Kidney (tissue), 13 donors: ENCODE measurements at regions not wholly inside any gene's neighbourhood (a gene's known extent, or its start where the extent isn't known, plus 50 kb on each side); places are given as distances from the start of the nearest gene placed in this dataset.

ENCODE experiments used
- DNase-seq, 5 donors: peaks; one replicate each; pipeline ENCODE4 v3.0.0-alpha.2; 2013 to 2020
- FAIRE-seq: peaks from 2 replicates; lab custom pipeline; 2012; peaks lifted over from hg19 to GRCh38; lab: Jason Lieb, UNC
- H3K27ac ChIP-seq, 2 donors: one replicate each; pipeline ENCODE4 v1.7.0; 2013; ENCODE audit warnings: low read depth in 2 of 2, low read length in 2 of 2, inconsistent platforms in 1 of 2
- H3K27me3 ChIP-seq: one replicate; pipeline ENCODE4 v1.7.1; 2013; ENCODE audit warnings: low read length, inconsistent platforms; ENCODE audit not compliant: control insufficient read depth, insufficient read depth
- H3K36me3 ChIP-seq, 3 donors: one replicate each; pipeline versions ENCODE4 v1.7.0 to v1.7.1; 2013; ENCODE audit warnings: low read length in 3 of 3, control low read depth in 1 of 3, inconsistent platforms in 1 of 3; ENCODE audit not compliant: insufficient read depth in 3 of 3, control insufficient read depth in 2 of 3
- H3K4me1 ChIP-seq, 3 donors: one replicate each; pipeline versions ENCODE4 v1.7.0 to v1.7.1; 2013; ENCODE audit warnings: low read length in 3 of 3, inconsistent platforms in 1 of 3, low read depth in 1 of 3; ENCODE audit not compliant: control insufficient read depth in 2 of 3, insufficient read depth in 2 of 3
- H3K4me3 ChIP-seq, 3 donors: one replicate each; pipeline versions ENCODE4 v1.7.0 to v1.8.1; 2013; ENCODE audit warnings: low read length in 3 of 3, control low read depth in 1 of 3, inconsistent platforms in 1 of 3
- H3K9ac ChIP-seq, 3 donors: one replicate each; pipeline versions ENCODE4 v1.7.0 to v1.7.1; 2013; ENCODE audit warnings: low read length in 3 of 3, control low read depth in 1 of 3, inconsistent platforms in 1 of 3
- H3K9me3 ChIP-seq, 3 donors: one replicate each; pipeline versions ENCODE4 v1.7.0 to v1.7.1; 2013; ENCODE audit warnings: low read length in 3 of 3, control low read depth in 1 of 3, inconsistent platforms in 1 of 3; ENCODE audit not compliant: control insufficient read depth in 2 of 3, insufficient read depth in 1 of 3
- intact Hi-C: fragments of 100-400 bp; cut with DNase I; formaldehyde crosslinking; loops from one replicate; pipeline ENCODE4 v1.11.1; 2022
- TF ChIP-seq, protein P1 (sequence below): IDR thresholded peaks from 3 replicates; pipeline ENCODE4 v1.5.1; 2012; ENCODE audit warnings: mild to moderate bottlenecking, moderate library complexity, borderline replicate concordance; ENCODE audit not compliant: insufficient read depth; ENCODE audit errors: extremely low read depth
- donor health status: control.
- donor health status: control.
- donor health status: control.
- donor health status: control.
- donor health status: control.
- donor health status: DM: yes; HTN: yes; CAD: no.
- donor health status: Normal renal cell carcinoma (clear cell type).

DNA sequence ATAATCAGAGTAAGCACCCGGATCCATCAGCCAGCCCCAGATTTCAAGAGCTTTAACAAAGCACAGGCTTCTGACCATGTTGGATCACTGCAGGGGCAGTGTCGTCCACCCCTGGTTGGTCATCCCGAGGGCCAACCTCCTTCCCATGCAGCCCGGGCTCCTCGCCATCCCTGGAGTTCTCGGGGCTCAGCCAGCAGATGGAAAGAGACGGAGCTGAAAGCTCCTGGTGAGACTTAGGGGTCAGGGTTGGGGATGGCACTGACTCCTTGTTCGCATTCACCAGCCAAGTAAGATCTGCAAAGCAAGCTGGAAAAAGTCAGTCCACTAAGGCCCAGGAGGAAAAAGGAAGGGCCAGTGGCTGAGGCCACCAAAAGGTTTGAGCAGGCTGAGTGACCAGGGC, 888.9 kb downstream of the BRD1 start:
- no peaks in the 10 kb centered on the region for H3K9me3 ChIP-seq
- H3K4me1 ChIP-seq: no peaks in the 10 kb centered on the region
- H3K9ac ChIP-seq: no peak overlapping the region
- H3K4me3 ChIP-seq: no peak overlapping the region
- H3K27ac ChIP-seq: no peak overlapping the region
- TF ChIP-seq, protein P1, sequence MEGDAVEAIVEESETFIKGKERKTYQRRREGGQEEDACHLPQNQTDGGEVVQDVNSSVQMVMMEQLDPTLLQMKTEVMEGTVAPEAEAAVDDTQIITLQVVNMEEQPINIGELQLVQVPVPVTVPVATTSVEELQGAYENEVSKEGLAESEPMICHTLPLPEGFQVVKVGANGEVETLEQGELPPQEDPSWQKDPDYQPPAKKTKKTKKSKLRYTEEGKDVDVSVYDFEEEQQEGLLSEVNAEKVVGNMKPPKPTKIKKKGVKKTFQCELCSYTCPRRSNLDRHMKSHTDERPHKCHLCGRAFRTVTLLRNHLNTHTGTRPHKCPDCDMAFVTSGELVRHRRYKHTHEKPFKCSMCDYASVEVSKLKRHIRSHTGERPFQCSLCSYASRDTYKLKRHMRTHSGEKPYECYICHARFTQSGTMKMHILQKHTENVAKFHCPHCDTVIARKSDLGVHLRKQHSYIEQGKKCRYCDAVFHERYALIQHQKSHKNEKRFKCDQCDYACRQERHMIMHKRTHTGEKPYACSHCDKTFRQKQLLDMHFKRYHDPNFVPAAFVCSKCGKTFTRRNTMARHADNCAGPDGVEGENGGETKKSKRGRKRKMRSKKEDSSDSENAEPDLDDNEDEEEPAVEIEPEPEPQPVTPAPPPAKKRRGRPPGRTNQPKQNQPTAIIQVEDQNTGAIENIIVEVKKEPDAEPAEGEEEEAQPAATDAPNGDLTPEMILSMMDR: no peak
- intact Hi-C loops: no loop called here
- no peaks in the 10 kb centered on the region for H3K27me3 ChIP-seq
- DNase-seq: no peak
- H3K36me3 ChIP-seq: no peaks in the 10 kb centered on the region
- FAIRE-seq: no peak

DNA sequence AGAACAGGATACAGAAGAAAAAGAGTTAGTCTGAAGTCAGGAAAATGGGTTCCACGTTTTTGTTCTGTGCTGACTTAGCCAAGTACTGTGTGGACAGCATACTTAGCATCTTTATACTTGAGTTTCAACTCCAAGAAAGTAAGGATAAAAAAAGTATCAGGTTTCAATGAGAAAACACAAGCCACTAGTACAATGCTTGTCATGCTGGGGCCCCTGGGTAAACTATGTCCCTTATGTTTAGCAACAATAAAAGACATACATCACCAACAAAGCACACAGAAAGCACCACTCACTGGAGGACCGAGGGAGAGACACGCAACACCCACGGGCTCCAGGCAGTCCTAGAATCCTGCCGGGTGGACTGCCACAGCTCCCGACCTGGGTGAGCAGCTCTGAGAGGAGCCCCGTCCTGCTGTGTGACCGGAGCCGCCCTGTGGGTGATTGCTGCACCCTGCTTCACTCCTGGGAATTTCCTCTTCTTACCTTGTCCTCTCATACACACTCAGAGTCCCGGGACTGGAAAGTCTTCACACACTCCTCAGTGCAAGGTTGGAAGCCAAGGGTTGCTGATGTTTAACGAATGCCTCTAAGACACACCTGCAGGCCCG, 890.5 kb downstream of the BRD1 start:
- no peak overlapping the region for H3K4me3 ChIP-seq
- FAIRE-seq: no peak
- no peaks in the 10 kb centered on the region for H3K4me1 ChIP-seq
- TF ChIP-seq, protein P1: no peak
- no peak overlapping the region for H3K27ac ChIP-seq
- no peak overlapping the region for H3K9ac ChIP-seq
- DNase-seq: no peak
- intact Hi-C loops: no loop called here
- H3K36me3 ChIP-seq: no peaks in the 10 kb centered on the region
- no peaks in the 10 kb centered on the region for H3K27me3 ChIP-seq
- no peaks in the 10 kb centered on the region for H3K9me3 ChIP-seq

DNA sequence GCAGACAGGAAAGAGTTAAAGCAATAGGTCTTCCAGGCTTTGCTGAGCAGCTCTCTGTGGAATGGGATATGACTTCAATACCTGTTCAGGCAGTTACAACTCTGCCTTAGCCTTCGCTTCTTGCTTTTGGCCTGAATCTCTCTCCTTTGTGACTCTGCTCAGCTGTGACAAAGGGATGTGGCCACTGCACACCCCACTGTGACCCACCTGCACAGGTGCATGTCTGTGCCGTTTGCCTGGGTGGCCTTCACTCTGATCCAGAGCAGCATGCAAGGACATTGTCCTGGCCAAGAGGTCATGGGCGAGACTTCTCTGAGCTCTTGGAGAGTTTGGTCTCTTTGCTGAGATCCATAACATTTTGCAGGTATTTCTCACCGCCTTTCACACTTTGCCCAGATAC, 891.3 kb downstream of the BRD1 start:
- Histone ChIP-seq H3K4me3 (no peak overlapping the region), H3K27me3 (no peaks in the 10 kb centered on the region), H3K4me1 (no peaks in the 10 kb centered on the region), H3K9me3 (no peaks in the 10 kb centered on the region), H3K9ac (no peak overlapping the region), H3K27ac (no peak overlapping the region), H3K36me3 (no peaks in the 10 kb centered on the region)
- TF ChIP-seq, protein P1: no peak
- no peak for DNase-seq
- no peak for FAIRE-seq
- intact Hi-C loops: no loop called here

DNA sequence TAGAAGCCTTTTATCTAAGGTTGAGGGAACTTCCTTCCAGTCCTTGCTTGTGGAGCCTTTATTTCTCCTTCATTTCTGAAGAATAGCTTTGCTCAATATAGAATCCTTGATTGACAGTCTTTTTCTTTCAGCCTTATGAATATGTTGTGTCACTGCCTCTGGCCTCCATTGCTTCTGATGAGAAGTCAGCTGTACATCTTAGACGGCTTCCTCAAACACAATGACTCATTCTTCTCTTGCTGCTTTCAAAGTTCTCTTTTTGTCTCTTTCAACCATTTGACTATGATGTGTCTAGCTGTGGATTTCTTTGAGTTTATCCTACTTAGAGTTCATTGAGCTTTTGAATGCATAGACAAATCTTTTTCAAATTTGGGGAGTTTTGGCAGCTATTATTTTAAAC, 893.2 kb downstream of the BRD1 start:
- intact Hi-C loops: no loop called here
- FAIRE-seq: no peak
- no peaks in the 10 kb centered on the region for H3K4me1 ChIP-seq

More for the DNA sequence above, 893.2 kb downstream of the BRD1 start:
- no peak overlapping the region for H3K27ac ChIP-seq
- H3K36me3 ChIP-seq: no peaks in the 10 kb centered on the region
- H3K9me3 ChIP-seq: no peaks in the 10 kb centered on the region
- TF ChIP-seq, protein P1: no peak
- H3K9ac ChIP-seq: no peak overlapping the region
- no peak overlapping the region for H3K4me3 ChIP-seq
- H3K27me3 ChIP-seq: no peaks in the 10 kb centered on the region
- no peak for DNase-seq
